Esophagus squamous epithelium (tissue), 5 donors: ENCODE measurements at regions not wholly inside any gene's neighbourhood (a gene's known extent, or its start where the extent isn't known, plus 50 kb on each side); places are given as distances from the start of the nearest gene placed in this dataset.

Source experiments
- DNase-seq: peaks from one replicate; lab custom pipeline; 2025; lab: John Stamatoyannopoulos, UW
- H3K27ac ChIP-seq, 4 donors: fragments of 200-600 bp; sonication (generic); one replicate each; pipeline ENCODE4 v1.5.1; 2016 to 2019; ENCODE audit warnings: mild to moderate bottlenecking in 1 of 4
- H3K27me3 ChIP-seq, 4 donors: fragments of 200-600 bp; sonication (generic); 1 replicate in 3 of 4; 2 replicates in 1 of 4; pipeline versions ENCODE4 v1.5.1 to v1.6.0; 2017 to 2021; ENCODE audit warnings: antibody characterized with exemption in 1 of 4
- H3K36me3 ChIP-seq, 3 donors: fragments of 200-600 bp; sonication (generic); one replicate each; pipeline ENCODE4 v1.5.1; 2016 to 2019
- H3K4me1 ChIP-seq, 3 donors: fragments of 200-600 bp; sonication (generic); one replicate each; pipeline ENCODE4 v1.5.1; 2017 to 2019
- H3K4me3 ChIP-seq, 4 donors: fragments of 200-600 bp; sonication (generic); 1 replicate in 3 of 4; 2 replicates in 1 of 4; pipeline ENCODE4 v1.5.1; 2016 to 2019; ENCODE audit warnings: mild to moderate bottlenecking in 2 of 4, moderate library complexity in 1 of 4
- H3K9me3 ChIP-seq, 3 donors: fragments of 200-600 bp; sonication (generic); one replicate each; pipeline ENCODE4 v1.5.1; 2016 to 2019
- POLR2A ChIP-seq, 4 donors: fragments of 450-650 bp; IDR thresholded peaks; one replicate each; pipeline ENCODE4 v1.6.1; 2017; ENCODE audit warnings: antibody characterized with exemption in 4 of 4, mild to moderate bottlenecking in 4 of 4, moderate library complexity in 3 of 4
- WGBS, 2 donors: methylation state at CpG; one replicate each; pipeline ENCODE4 v1.1.5; 2018; 5-methylcytosine and 5-hydroxymethylcytosine counted together
- intact Hi-C: fragments of 100-400 bp; cut with DNase I; formaldehyde crosslinking; loops from one replicate; pipeline ENCODE4 v1.15.0; 2022
- TF ChIP-seq, protein P1 (sequence below), 6 experiments: fragments of 450-650 bp in 4 of 6; fragments of 200-600 bp in 2 of 6; sonication (generic) in 2 of 6; IDR thresholded peaks; one replicate each; pipeline ENCODE4 v1.5.1; 2016 to 2019; ENCODE audit warnings: antibody characterized with exemption in 6 of 6, mild to moderate bottlenecking in 4 of 6, moderate library complexity in 4 of 6
- donor health status: DM: yes; HTN: yes; CAD: no.

DNA sequence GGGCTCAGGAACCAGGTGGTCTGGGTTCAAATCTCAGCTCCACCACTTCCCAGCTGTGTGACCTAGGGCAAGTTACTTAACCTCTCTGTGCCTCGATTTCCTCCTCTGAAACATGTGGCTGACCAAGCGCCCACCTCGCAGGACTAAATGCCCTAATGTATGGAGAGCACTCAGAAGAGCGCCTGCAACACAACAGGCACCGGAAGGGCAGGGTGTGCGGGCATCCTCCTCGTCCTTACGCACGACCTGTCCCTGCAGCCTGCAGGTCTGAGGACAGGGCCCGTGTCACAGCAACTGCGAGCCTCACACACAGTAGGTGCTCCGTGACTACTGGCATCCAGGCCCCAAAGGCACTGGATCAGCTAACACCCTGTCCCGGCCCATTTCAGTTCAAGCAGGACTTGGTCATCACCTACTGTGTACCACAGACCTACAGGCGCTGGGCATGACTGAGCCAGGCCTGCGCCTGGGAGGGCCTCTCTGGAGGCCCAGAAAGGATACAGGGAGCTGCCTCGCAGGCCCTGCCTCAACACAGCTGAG lies 131.5 kb downstream of the NCOR2 start:
- Histone ChIP-seq H3K9me3 (no peaks in the 10 kb centered on the region), H3K27ac (peak overlapping the region in 1 of 4 donors; percentile 44), H3K27me3 (no peaks in the 10 kb centered on the region), H3K4me3 (no peak overlapping the region), H3K36me3 (peaks cover 0 to 81% (median 0%) of the 10 kb centered on the region in 3 donors), H3K4me1 (peaks cover 0 to 43% (median 7%) of the 10 kb centered on the region in 3 donors)
- WGBS, 2 donors: 80 to 98% methylated on average over 2 to 13 of the region's 16 CpGs
- no peak for DNase-seq
- no peak for TF ChIP-seq POLR2A (IDR thresholded peaks at IDR 0.05)
- TF ChIP-seq, protein P1, sequence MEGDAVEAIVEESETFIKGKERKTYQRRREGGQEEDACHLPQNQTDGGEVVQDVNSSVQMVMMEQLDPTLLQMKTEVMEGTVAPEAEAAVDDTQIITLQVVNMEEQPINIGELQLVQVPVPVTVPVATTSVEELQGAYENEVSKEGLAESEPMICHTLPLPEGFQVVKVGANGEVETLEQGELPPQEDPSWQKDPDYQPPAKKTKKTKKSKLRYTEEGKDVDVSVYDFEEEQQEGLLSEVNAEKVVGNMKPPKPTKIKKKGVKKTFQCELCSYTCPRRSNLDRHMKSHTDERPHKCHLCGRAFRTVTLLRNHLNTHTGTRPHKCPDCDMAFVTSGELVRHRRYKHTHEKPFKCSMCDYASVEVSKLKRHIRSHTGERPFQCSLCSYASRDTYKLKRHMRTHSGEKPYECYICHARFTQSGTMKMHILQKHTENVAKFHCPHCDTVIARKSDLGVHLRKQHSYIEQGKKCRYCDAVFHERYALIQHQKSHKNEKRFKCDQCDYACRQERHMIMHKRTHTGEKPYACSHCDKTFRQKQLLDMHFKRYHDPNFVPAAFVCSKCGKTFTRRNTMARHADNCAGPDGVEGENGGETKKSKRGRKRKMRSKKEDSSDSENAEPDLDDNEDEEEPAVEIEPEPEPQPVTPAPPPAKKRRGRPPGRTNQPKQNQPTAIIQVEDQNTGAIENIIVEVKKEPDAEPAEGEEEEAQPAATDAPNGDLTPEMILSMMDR (IDR thresholded peaks at IDR 0.05): no peak
- intact Hi-C loops: no loop called here

DNA sequence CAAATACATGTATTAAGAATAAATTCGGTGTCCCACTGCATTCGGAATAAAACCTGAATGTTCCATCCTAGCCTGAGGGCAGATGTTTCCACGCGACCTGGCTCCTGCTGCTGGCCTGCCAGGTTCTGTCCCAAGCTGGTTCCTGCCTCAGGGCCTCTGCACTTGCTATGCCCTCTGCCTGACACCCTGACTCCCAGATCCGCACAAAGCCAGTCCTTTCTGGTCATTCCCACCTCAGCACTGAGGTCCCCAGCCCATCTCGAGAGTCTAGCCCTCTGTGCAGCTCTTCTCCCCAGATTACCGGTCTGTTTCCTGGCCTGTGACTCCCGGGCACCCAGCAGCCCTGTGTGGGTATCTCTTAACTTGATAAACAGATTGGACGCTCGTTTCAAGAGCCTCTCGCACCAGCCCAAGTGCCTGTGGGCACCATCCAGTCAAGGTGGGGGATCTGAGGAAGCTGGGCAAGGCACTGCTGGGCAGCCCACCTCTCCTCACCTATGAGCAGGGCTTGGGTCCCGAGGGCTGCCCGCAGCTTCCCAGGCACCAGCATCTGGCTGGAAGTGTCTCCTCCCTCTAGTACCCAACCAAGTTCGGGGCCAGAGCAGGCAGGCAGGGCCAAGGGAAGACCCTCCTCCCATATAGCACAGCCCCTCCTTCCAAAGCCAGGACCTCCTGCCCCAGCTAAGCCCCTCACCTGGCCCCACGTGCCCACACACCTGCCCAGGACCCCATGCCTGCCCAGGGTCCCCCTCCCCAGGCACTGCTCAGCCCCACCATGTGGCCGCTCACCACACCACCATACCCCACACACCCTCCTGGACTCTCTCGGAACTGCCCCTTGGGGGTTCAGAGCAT lies 132.2 kb downstream of the NCOR2 start:
- TF ChIP-seq, protein P1 (IDR thresholded peaks at IDR 0.05): no peak
- TF ChIP-seq POLR2A (IDR thresholded peaks at IDR 0.05): no peak
- intact Hi-C loops: no loop called here
- Histone ChIP-seq H3K4me3 (no peak overlapping the region), H3K36me3 (peaks cover 2 to 81% (median 6%) of the 10 kb centered on the region in 3 donors), H3K27me3 (no peaks in the 10 kb centered on the region), H3K4me1 (peaks cover 0 to 36% (median 0%) of the 10 kb centered on the region in 3 donors), H3K9me3 (no peaks in the 10 kb centered on the region), H3K27ac (peak overlapping the region in 2 of 4 donors; percentile 13 to 22)
- no peak for DNase-seq
- 64 to 65% methylated on average over 8 to 10 of the region's 17 CpGs for WGBS, 2 donors

DNA sequence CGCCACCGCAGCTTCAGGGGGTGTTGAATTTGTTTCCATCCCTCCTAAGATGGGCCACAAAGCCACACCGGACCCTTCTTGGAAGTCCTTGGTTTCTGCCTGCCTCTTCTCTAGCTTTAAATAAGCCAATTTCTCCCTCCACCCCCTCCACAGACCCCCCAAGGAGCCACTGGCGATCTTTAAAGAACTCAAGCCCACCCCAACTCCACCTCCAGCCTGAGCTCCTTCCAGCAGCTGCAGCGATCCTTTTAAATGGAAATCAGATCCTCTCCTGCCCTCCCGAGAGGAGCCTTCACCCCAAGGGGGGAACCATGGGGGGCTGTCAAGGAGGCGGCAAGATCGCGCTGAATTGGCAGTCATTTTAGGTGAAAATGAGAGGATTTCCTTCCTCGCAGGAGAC lies 133.1 kb downstream of the NCOR2 start:
- peak overlapping the region in 1 of 4 donors; percentile 55 for H3K27ac ChIP-seq
- TF ChIP-seq POLR2A (IDR thresholded peaks at IDR 0.05): no peak
- TF ChIP-seq, protein P1 (IDR thresholded peaks at IDR 0.05): no peak
- no peaks in the 10 kb centered on the region for H3K9me3 ChIP-seq
- DNase-seq: no peak
- H3K4me1 ChIP-seq: peaks cover 0 to 32% (median 0%) of the 10 kb centered on the region in 3 donors
- H3K36me3 ChIP-seq: peaks cover 5 to 84% (median 13%) of the 10 kb centered on the region in 3 donors
- H3K4me3 ChIP-seq: no peak overlapping the region
- no peaks in the 10 kb centered on the region for H3K27me3 ChIP-seq
- 84 to 87% methylated on average over 5 to 7 of the region's 10 CpGs for WGBS, 2 donors
- intact Hi-C loops: no loop called here

DNA sequence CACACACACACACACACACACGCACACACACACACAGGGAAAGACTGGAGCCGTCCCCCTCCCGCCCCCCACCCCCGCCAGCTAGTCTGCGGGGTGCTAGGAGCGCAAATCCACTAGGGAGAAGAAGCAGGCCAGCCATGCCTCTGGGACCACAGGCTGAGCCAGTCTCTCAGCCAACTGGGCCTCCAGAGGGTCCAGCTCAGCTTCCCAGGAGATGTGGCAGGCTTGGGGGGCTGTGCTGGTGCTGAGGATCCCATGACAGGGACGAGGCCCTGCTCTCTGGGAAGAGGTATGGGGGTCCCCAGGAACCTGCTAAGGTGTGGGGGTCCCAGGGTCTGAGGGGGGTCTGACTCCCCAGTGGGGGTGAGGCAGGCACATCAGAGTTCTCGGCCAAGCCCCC lies 133.5 kb downstream of the NCOR2 start:
- Histone ChIP-seq H3K27ac (peak overlapping the region in 1 of 4 donors; percentile 55), H3K36me3 (peaks cover 5 to 89% (median 13%) of the 10 kb centered on the region in 3 donors), H3K9me3 (no peaks in the 10 kb centered on the region), H3K4me1 (peaks cover 0 to 36% (median 5%) of the 10 kb centered on the region in 3 donors), H3K4me3 (no peak overlapping the region), H3K27me3 (no peaks in the 10 kb centered on the region)
- DNase-seq: no peak
- 100% methylated on average over 1 of the region's 8 CpGs; no CpG with 5 or more reads in 1 of the 2 donors for WGBS, 2 donors
- intact Hi-C loops: no loop called here
- TF ChIP-seq, protein P1 (IDR thresholded peaks at IDR 0.05): no peak
- no peak for TF ChIP-seq POLR2A (IDR thresholded peaks at IDR 0.05)
